ENCODE measurements at regions not wholly inside any gene's neighbourhood (a gene's known extent, or its start where the extent isn't known, plus 50 kb on each side); places are given as distances from the start of the nearest gene placed in this dataset.
"Not testable (repeated sequence)": the region's sequence is repeated elsewhere in the genome, so short reads cannot be mapped to it uniquely, and the experiment has no call there.

- no peak for DNase-seq (ENCODE audit: low spot score)
These were observed 322.5 kb upstream of the COL8A1 start for GRCh38 chr3:99315896-99316295.

DNA sequence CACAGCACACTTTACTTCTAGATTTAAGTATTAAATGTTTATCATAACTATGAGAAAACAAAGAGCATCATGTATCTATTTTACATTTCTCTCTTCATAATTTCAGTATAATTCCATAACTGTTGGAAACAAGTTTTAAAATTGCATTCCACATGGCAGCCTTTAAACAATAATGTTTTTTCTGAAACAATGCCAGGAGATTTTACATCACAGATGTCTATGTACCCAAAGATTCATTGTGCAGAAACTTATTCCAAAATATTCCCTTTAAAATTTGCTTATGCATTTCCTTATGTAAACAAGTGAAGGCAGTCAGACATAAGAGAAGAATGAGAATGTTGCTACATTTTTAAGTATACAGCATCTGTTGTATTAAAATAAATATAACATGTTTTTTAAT lies 324.9 kb upstream of the COL8A1 start:
- DNase-seq (ENCODE audit: low spot score) = no peak

GRCh38 chr3:99298661-99299060 lies 339.7 kb upstream of the COL8A1 start:
- DNase-seq (ENCODE audit: low spot score) = no peak

DNA sequence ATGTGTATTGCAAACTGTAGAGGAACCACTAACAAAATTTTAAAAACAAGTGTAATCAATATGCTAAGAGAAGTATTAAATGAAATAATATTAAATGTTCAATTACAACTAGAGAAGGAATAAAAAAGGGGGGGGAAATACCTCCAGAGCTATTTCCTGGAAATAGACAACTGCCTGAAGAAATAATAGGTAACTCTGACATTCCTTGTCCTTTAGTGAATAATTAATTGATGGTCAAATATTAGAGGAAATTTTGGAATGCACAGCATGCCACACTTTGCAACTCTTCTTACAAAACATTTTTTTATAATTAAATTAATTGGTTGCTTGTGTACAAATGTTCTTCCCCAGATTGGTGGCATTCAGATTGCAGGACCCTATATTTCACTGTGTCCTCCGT lies 342.6 kb upstream of the COL8A1 start:
- DNase-seq (ENCODE audit: low spot score) = no peak

DNA sequence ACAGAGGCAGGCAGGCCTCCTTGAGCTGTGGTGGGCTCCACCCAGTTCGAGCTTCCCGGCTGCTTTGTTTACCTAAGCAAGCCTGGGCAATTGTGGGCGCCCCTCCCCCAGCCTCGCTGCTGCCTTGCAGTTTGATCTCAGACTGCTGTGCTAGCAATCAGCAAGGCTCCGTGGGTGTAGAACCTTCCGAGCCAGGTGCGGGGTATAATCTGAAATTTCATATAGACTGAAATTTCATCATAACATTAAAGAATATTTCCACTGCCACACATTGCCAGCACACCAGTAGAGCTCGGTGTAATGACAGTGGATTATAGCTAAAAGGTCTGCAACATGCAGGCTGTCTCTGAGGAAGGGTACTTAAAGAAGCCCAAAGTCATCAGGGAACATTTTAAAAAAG lies 344.3 kb upstream of the COL8A1 start:
- not testable (repeated sequence) for DNase-seq (ENCODE audit: low spot score)

GRCh38 chr3:99287876-99288275 lies 350.5 kb upstream of the COL8A1 start:
- DNase-seq (ENCODE audit: low spot score) = no peak

GRCh38 chr3:99286266-99286845 lies 352.0 kb upstream of the COL8A1 start:
- no peak for DNase-seq (ENCODE audit: low spot score)

GRCh38 chr3:99269606-99270351 lies 368.3 kb upstream of the DCBLD2 start:
- no peak for DNase-seq (ENCODE audit: low spot score)

- DNase-seq (ENCODE audit: low spot score) = no peak
These were observed 355.3 kb upstream of the DCBLD2 start for GRCh38 chr3:99256788-99257187.

- no peak for DNase-seq (ENCODE audit: low spot score)
These were observed 352.5 kb upstream of the DCBLD2 start for GRCh38 chr3:99253963-99254355.

DNA sequence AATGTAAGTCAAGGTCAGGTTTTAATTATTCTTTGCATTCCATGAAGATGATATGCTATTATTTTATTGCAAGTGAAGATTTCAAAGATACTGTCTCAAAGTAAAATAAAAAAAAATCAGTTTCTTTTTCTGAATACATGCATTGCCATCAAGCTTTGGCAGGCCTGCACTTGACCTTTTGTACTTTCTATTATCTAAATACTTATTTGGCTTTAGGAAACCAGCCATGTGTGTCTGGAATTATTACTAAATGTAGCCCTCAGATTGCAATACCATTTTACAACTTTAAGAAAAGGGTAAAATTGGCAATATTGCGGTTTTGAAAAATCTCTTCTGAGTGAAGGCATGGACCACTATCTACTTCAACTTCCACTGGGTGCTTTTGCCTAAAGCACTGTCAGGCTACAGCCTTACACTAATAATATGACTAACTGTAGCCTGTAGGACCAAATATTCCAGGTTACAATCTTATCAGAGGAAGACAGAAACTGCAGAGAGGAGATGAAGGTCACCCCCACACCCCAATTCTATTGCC lies 349.4 kb upstream of the DCBLD2 start:
- no peak for DNase-seq (ENCODE audit: low spot score)

GRCh38 chr3:99250272-99250671 lies 348.8 kb upstream of the DCBLD2 start:
- no peak for DNase-seq (ENCODE audit: low spot score)

GRCh38 chr3:99249627-99250026 lies 348.1 kb upstream of the DCBLD2 start:
- DNase-seq (ENCODE audit: low spot score) = no peak

- DNase-seq (ENCODE audit: low spot score) = no peak
These were observed 347.4 kb upstream of the DCBLD2 start for GRCh38 chr3:99248913-99249312.

GRCh38 chr3:99248130-99248529 lies 346.6 kb upstream of the DCBLD2 start:
- DNase-seq (ENCODE audit: low spot score) = no peak

DNA sequence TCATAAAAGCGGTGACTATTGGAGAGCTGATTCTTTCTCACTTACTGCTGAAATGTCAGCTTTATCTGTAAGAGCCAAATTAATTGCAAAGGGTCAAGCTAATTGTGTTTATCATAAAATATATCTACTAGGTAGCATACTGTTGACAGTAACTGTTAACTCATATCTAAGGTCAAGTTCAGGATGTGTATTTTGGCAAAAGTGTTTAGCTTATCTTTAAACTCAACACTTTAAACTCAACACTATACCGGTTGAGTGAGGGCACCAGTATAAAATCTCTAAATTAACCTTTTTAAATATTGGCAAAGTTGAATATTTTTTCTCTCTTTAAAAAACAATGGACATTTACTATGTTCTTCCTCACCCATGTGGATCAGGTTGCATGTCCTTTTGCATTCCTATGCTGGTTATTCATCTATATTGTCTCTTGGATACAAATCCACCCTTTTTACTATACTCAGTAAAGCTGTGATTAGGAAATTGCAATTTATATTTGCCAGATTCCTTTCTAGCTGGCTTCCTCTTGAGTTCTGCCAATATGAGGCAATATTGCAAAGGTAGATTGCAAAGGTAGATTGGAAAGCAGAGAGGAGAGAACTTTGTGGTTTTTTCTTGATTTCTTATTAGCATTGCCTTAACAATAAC lies 344.6 kb upstream of the DCBLD2 start:
- no peak for DNase-seq (ENCODE audit: low spot score)

- no peak for DNase-seq (ENCODE audit: low spot score)
These were observed 340.8 kb upstream of the DCBLD2 start for GRCh38 chr3:99242271-99242670.

- no peak for DNase-seq (ENCODE audit: low spot score)
These were observed 339.2 kb upstream of the DCBLD2 start for GRCh38 chr3:99240700-99241099.

- DNase-seq (ENCODE audit: low spot score) = no peak
These were observed 335.1 kb upstream of the DCBLD2 start for GRCh38 chr3:99236576-99236975.

DNA sequence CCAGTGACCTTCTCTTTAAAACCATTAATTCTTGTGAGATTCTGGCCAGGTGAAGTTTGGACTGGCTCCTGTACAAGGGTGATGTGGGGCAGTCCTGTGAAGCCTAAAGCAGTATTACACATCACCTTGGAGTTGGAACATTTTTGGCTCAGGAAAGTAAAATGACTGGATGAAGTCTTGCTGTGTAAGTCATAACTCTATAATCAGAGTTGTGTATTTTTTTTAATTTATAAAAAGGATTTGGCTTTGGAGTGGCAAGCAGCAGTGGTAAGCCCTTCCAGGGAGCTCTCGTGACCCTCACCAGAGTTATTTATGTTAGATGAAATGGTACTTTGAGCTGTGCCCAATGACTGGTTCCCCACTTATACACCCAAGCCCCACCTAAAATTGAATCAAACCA lies 331.2 kb upstream of the DCBLD2 start:
- DNase-seq (ENCODE audit: low spot score) = no peak

DNA sequence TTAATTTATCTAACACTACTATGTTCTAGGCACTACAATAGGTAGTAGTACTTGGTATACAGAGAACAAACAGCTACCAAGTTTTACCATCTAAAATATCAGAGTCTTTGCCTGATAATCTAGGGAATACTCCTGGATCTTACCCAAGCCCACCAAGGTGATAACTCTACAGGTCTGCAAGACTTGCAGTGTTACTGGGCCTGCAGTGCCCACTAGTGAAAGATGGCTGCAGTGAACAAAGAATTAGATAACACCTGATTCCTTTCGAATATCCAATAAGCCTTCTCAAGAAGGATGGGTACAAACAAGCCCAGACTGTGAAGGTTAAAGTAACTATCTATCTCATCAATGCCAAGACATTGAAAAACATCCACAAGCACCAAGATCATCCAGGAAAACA lies 317.0 kb upstream of the DCBLD2 start:
- no peak for DNase-seq (ENCODE audit: low spot score)

- DNase-seq (ENCODE audit: low spot score) = no peak
These were observed 311.5 kb upstream of the DCBLD2 start for GRCh38 chr3:99212969-99213368.

DNA sequence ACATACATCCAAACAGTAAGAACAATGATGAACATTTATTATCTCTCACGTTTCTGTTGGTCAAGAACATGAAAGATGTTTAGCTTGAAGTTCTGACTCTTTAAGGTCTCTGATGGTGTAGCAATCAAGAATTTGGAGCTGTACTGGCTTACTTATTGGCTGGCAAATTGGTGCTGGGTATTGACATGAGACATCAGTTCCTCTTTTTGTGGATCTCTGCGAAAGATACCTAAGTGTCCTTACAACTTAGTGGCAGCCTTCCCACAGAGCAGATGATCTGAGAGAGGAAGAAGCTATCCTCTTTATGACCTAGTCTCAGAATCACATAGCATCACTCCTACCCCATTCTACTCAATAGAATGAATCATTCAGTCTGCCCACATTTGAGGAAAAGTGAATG lies 309.8 kb upstream of the DCBLD2 start:
- DNase-seq (ENCODE audit: low spot score) = no peak
